Left lobe of liver (tissue), 2 donors: ENCODE measurements at regions not wholly inside any gene's neighbourhood (a gene's known extent, or its start where the extent isn't known, plus 50 kb on each side); places are given as distances from the start of the nearest gene placed in this dataset.

Experiments
- ATAC-seq: fragments of 200-7000 bp; cut with Tn5 transposase; one replicate; pipeline ENCODE4 v1.9.1; 2020; ENCODE audit warnings: mild to moderate bottlenecking, moderate library complexity
- DNase-seq: peaks from one replicate; pipeline ENCODE4 v3.0.0-alpha.2; 2020; ENCODE audit warnings: low spot score
- donor health status: DM: no; HTN: no; CAD: no; lungs with moderate emphysema.
- donor health status: DM: no; HTN: yes; CAD: no.

GRCh38 chr18:77895250-77895649 is 645.6 kb downstream of the GALR1 start:
- no peak for DNase-seq
- ATAC-seq: no peak

- ATAC-seq (no peak), DNase-seq (no peak)
Observed at GRCh38 chr18:77896586-77897252, 647.1 kb downstream of the GALR1 start.

DNA sequence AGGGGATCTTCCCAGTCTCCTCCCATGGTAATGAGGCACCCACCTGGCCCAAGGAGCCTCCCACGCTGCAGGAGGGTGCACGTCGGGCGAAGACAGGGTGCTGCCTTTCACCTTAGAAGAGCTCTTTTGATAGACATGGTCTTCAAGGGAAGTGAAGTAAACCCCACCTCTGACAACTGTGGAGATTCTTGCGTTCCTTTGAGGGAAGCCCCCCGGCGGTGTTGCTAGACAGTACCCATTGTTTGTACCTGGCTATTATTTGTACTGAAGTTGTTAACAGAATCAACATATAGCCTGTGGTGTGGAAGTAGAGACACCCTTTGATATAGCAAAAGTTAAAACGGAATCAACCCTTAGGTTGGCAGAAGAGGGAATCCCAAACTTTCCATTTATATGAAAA is 648.0 kb downstream of the GALR1 start:
- ATAC-seq (no peak), DNase-seq (no peak)

GRCh38 chr18:77899972-77900754 is 650.5 kb downstream of the GALR1 start:
- ATAC-seq (peak; percentile 100), DNase-seq (no peak)

DNA sequence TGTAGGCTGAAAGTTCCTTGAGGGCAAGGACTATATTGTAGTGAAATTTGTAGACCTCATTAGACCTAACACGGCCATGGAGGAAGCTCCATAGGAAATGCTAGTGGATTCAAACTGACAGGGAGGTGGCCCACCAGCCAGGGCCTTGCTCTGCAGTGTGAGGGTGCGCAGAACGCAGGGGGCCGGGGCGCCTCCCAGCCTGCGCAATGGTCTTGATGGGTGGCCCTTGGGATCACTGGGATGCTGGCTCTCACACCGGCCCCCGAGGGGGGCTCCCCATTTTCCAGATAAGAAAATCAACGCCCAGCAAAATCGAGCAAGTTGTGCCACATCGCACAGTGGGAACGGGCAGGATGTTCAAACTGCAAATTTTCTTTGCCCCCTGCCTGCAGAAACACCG is 655.4 kb downstream of the GALR1 start:
- ATAC-seq (no peak), DNase-seq (no peak)

GRCh38 chr18:77905449-77906055 is 655.9 kb downstream of the GALR1 start:
- DNase-seq (no peak), ATAC-seq (no peak)

- no peak for ATAC-seq
- no peak for DNase-seq
Observed at GRCh38 chr18:77906103-77906892, 656.6 kb downstream of the GALR1 start.

- no peak for ATAC-seq
- DNase-seq: no peak
Observed at GRCh38 chr18:77910347-77910746, 660.7 kb downstream of the GALR1 start.

- ATAC-seq: no peak
- no peak for DNase-seq
Observed at GRCh38 chr18:77911971-77912605, 662.4 kb downstream of the GALR1 start.

DNA sequence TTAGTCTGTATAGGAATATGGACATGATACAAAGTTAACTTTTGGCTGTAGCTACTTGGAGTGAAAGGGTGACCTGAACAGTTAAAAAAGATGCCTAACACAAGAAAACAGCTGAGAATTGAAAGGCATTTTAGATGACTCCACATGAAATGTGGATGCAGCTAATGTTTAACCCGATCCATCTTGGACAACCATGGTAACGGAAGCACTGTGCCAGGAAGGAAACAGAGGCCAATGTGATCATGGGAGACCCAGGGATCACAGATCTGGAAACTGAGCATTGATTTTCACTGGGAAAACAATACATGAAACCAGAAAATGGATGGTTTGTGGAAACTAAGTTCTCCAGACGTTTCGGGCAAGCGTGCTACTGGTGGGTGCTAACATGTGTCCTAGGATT is 669.1 kb downstream of the GALR1 start:
- ATAC-seq (no peak), DNase-seq (no peak)

DNA sequence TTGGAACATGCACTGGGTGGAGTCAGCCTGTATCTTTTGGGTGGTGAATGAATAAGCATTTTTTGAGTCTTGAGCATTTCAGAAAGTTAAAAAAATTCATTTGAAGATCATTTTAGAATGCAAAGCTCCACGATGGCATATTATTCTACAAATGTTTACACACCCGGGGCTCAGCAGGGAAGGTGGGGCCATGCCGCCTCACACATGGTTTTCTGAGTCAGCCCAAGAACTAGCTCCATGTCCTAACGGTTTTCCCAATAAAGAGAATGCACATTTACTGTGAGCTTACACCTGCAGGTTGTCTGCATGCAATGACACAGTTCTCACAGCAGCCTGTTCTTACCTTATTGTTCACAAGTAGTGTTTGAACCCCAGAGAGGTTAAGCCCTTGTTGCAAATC is 670.3 kb downstream of the GALR1 start:
- ATAC-seq (no peak), DNase-seq (no peak)

- ATAC-seq: no peak
- DNase-seq: no peak
Observed at GRCh38 chr18:77935342-77935741, 685.7 kb downstream of the GALR1 start.

DNA sequence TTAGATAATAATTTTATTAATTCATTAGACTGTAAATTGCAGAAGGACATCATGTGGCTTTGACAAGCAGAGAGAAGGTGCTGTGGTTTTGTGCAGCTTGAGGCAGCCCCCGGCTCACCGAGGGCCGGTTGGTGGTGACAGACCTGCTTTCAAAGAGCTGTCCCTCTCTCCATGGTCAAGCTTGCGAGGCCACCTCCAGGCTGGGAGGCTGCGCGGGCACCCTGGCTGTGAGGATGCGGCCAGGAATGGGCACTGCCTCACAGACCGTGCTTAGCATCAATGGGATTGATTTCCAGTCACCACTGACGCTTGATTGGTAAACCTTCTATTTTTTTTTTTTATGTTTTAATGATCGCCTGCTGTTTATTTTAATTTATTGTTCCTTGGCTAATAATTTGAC is 690.9 kb downstream of the GALR1 start:
- no peak for ATAC-seq
- DNase-seq: no peak

DNA sequence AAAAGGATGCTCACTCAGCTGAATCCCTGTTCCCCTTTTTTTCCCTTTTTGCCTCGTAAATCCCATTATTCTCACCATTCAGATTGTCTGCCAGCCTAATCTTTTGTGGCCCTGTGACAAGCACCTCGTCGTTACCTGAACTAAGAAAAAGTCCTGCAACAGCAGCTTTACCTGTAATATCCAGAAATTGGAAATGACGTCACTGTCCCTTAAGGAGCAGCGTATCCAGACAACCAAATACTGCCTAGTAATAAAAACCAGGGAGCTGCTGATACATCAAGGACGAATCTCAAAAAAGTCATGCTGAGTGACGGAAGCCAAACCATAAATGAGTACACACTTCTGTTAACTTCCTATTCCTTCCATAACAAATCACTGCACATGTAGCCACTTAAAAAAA is 694.9 kb downstream of the GALR1 start:
- ATAC-seq (no peak), DNase-seq (no peak)

GRCh38 chr18:77948567-77948966 is 698.9 kb downstream of the GALR1 start:
- ATAC-seq (no peak), DNase-seq (no peak)

DNA sequence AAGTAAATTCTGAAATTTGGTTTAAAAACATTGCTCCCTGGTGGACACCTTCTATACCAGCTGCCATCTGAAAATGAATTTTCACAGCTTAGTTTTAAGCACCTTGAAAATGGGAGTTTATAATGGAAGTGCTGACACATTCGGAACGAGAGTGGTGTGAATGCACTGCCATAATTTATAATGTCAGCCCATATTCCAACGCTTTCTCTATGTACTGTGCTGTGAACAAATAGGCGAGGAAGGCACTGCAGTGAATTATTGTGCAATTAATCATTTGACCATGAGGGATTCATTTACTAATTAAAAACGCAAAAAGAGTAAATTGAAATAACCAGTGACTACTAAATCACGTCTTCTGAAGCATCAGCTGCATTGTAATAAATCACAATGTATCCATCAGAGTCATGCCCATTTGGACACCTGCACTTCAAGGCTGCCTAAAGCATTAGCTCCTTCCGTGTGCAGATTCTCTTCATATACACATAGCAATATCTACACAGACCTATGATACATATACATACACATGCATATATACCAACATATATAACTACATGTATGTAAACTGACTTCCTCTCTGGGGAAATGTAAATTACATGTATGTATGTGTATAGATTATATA is 699.8 kb downstream of the GALR1 start:
- DNase-seq (no peak), ATAC-seq (no peak)

GRCh38 chr18:77959248-77959647 is 709.6 kb downstream of the GALR1 start:
- ATAC-seq (no peak), DNase-seq (no peak)

GRCh38 chr18:77960791-77961410 is 711.3 kb downstream of the GALR1 start:
- DNase-seq: no peak
- no peak for ATAC-seq

DNA sequence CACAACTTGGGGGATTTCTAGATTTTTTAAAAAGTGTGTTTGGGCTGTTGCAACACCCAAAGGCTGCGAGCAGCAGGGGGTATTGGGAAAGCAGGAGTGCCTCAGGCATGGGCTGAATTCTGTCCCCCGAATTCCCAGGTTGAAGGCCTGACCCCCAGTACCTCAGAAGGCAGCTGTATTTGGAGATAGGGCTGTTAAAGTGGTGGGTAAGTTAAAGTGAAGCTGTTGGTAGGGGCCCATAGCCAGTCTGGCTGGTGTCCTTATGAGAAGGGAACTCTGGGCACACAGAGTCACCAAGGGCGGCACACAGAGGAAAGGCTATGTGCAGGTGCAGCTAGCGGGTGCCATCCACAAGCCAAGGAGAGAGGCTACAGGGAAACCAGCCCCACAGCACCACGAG is 717.4 kb downstream of the GALR1 start:
- DNase-seq (no peak), ATAC-seq (no peak)

DNA sequence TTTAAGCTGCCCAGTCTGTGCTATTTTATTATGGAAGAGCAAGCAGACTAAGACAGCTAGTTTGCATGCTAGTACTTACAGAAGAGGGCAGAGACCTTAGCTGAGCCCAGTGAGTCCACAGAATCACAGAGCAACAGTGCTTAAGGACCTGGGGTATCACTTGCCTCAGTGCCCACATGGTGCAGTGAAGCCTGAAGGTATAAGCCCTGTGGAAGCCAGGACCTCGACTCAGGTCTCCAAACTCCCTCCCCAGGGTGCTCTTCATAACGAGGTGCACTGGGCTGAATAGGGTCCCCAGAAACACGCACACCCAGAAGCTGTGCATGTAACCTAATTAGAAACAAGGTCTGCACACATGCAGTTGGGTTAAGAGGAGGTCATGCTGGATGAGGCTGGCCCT is 718.1 kb downstream of the GALR1 start:
- no peak for DNase-seq
- ATAC-seq: no peak
